Fibroblast of skin of left biceps (primary cell): ENCODE measurements at regions not wholly inside any gene's neighbourhood (a gene's known extent, or its start where the extent isn't known, plus 50 kb on each side); places are given as distances from the start of the nearest gene placed in this dataset.
A peak's percentile ranks its signal among the peaks of the same experiment; 100 is the strongest.

Source experiments
- DNase-seq, 2 experiments: peaks; one replicate each; pipeline ENCODE4 v3.0.0-alpha.2; 2013; ENCODE audit warnings: low read depth in 2 of 2

GRCh38 chr4:155616117-155616516 lies 50.5 kb upstream of the GUCY1A1 start:
- DNase-seq, result no peak

DNA sequence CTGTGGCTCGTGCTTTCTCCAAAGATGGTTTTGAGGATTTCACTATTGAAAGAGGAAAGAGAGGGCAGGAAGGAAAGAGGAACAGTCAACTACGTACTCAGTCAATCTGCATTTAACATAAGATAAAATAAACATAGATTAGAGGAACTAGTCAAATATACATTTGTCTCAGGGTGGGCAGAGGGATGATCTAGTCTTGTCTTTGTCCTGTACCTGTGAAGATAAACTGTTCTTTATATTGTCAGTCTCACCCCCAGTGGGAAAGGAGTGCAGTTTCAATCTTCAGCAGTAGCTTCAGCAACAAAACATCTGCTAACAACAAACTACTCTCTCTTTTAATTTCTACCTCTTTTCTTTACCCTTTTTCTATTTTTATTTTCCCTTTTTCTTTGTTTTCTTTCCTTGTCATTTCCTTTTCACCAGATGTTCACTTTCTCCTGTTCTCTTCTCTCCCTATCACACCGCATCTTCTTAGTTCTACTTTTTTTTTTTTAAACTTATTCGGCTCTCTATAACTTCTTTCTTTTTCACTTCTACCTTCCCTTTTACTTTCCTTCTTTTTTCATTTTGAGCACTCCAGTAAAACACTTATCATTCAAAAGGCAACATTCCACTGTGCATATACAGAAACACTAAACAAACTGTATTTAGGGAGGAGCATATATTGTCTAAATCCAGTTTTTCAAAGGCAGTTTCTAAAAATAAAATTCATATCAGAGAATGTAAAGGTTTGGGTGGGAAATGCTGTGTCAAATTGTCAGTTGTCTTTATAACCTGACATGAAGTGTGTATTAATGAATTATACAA lies 51.4 kb upstream of the GUCY1A1 start:
- DNase-seq, result no peak

DNA sequence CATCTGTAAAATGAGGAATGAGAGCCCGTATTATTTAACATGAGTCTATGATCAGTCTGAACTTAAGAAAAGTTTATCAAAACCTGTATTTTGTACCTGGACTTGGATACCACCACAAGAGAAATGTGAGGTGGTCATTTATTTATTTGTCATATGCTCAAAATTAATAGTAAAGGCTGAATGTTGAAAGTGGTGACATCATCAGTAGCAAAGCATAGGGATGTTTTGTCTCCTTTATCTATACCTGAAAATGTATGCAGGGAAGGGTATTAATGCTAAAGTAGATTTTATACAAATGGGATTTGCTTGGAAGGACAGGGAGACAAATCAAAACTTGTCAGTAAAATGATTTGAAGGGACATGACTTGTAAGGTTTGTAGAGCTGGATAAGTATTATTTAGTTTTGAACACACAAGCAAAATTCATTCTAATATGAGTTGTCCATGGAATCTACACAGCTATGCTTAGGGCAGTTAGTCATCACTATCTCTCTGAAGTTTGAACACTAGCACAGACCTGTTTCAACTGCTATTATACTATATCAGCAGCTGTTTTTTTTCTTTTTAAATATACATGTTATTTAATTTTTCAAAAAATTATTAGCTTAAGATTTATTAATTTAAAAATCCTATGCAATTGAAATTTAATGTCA lies 52.4 kb upstream of the GUCY1A1 start:
- no peak for DNase-seq

DNA sequence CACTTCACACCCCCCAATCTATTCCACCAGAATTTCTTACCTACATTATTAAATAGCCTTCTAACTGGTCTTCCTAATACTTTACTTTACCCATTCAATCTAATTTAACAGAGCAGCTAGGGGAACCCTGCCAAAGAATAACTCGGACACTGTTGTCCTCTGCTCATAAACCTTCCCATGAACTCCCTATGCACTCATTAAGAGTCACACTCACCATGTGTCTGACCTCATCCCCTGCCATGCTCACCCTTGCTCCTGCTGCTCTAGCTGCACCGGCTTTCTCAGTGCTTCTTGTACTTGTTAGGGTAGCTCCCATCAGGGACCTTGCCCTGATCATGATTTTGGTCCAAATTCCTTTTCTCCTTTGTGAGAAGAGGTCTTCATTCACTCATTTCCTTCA lies 54.6 kb upstream of the GUCY1A1 start:
- DNase-seq, result no peak

GRCh38 chr4:155611501-155611900 lies 55.1 kb upstream of the GUCY1A1 start:
- no peak for DNase-seq

- DNase-seq, result no peak
Observed at GRCh38 chr4:155610143-155610542, 56.5 kb upstream of the GUCY1A1 start.

- no peak for DNase-seq
Observed at GRCh38 chr4:155609455-155610059, 57.1 kb upstream of the GUCY1A1 start.

DNA sequence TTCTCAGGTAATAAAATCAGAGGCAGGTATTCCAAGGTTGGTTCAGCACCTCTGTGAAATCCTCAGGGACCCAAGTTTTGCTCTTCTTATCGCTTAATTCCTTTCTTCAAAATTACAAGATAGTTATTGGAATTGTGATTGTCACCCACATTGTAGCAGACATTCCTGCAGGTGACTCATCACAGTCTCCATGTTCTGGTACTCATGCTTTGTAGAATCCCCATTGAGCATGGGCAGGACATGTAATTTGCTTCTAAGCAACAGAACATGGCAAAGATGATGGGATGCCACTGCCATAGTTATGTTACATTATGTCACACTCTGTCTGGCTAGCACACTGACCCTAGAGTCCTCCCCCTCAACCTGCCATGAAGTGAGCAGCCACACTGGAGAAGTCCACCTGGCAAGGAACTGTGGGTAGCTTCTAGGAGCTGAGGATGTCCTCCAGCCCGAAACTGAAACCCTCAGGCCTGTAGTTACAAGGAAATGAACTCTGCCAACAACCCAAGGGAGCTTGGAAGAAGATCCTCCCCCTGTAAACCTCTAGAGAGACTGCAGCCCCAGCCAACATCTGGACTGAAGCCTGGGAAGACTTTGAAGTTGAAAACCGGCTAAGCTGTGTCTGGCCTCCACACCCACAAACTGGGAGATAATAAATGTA lies 58.3 kb upstream of the GUCY1A1 start:
- no peak for DNase-seq

DNA sequence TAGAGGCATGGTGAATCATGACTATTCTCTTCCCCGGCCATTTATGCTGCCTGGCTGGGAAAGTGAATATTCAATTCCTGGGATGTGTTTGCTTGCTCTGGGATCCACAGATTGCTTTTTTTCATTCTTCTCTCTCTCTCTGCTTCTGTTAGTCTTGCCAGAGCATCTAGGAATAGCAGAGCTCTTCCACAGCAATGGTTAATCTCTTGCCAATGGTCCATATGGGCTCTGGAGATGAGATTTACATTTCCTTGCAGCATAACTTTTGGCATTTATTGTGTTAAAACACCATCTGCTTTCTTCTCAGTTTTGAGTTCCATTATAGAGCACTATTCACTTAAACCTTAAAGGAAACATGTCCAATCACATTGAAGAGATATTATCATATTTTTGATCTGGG lies 59.2 kb upstream of the GUCY1A1 start:
- DNase-seq, result no peak

DNA sequence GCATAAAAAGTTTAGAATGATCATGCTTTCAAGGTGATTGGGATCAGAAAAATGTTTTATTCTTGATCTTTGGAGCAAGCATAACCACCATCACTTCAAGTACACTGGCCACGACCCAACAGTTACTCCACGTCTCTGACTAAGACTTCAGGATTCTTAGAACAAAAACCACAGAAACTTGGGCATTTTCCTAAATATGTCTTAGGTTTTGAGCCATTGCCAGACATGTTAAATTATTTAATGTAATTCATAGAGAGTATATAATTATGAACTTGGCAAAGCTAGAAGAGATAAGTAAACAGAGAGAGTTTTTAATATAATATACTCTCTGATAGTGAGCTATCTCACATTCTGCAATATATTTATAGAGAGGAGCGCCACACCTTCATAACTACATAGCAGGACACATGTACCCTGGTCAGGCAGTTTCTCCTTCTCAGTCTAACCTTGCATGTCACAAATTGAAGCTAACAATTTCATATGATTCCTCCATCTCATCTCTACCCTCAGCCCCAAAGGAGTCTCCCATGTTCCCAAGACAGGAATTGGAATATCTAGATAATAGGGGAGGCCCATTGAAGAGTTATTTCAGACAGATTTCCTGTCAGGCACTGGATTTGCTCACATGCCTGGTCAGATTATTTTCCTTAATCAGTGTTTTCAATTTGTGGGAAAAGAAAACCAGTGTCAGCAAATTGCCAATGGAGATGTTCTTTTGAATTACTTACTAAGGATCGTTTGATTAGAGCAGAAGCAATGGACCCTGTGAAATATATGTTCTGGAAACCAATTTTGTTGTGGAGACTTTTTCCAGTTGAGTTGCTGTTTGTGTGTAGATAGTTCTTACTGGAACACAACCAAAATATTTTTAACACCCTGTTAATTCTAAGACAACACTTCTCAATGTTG lies 61.7 kb upstream of the GUCY1A1 start:
- DNase-seq, result peak; percentile 94 to 95

GRCh38 chr4:155603360-155603891 lies 63.2 kb upstream of the GUCY1A1 start:
- DNase-seq, result no peak

DNA sequence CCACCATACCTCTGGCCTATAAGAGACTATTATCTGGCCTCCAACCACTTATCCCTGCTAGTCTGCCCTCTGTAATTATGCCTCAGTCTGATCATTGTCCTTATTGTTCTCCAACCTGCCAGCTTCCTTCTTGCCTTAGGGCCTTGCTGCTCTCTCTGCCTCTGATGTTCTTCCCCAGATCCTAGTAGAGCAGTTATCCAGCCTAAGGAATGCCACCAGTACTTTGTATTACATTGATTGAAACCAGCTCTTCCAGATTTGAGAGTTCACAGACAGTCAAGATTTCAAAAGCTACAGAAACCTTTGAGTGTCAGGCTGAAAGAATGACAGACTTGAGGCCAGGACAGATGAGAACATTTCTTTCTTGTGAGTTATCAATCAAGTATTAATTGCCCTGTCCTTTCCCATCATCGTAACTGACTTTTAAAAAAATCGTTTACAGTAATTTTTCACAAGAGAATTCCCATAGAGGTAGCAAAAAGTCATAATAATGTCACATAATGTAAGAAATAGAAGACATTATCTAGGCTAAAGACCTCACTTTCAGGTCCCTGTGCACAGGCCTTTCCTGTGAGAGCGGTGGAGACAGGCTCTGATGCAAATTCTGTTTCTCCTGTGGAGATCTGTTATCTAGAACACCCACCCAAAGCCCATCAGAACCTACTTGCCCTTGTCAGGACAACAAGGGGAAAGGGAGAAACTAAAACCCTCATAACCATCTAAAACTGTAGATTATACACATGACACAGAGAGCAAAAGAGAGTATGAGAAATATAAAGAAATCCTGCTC lies 64.1 kb upstream of the GUCY1A1 start:
- peak; percentile 55 to 62 for DNase-seq

GRCh38 chr4:155600244-155600643 lies 66.4 kb upstream of the GUCY1A1 start:
- DNase-seq, result no peak

DNA sequence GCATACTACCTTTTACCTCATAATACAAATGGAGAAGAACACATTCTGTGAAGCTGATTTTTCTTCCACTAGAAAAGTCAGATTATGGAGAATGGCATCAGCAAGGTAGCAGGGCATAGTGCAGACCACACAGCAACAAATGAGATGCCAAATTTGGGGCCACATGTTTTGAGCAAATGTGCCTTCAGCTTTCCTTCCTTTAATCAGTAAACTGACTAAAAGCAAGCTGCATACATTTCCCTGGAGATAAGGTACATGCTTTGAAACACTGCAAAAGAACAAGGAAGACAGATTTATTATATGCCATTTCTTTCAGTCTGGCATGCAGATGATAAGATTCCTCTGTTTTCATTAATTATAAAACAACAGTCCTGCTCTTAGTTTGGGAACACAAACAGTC lies 67.1 kb upstream of the GUCY1A1 start:
- DNase-seq, result no peak

DNA sequence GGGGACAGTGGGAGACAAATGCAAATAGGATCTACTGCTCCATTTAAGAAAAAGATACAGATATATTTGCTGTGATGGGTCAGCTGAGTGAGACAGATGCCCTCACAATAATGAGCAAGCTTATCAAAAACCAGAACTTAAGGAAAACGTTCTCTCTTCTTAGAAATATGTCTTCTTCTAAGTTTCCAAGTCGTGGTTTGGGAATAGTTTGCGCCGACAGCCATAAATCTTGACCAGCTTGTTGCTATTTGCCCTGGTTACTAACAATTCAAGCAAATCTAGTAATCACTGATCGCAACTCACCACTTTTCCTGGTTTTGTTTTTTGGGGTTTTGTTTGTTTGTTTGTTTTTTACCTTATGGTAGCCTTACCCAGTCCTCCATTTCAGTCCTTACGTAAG lies 67.6 kb upstream of the GUCY1A1 start:
- no peak for DNase-seq

GRCh38 chr4:155597933-155598451 lies 68.7 kb upstream of the GUCY1A1 start:
- DNase-seq, result peak; percentile 74 to 79

DNA sequence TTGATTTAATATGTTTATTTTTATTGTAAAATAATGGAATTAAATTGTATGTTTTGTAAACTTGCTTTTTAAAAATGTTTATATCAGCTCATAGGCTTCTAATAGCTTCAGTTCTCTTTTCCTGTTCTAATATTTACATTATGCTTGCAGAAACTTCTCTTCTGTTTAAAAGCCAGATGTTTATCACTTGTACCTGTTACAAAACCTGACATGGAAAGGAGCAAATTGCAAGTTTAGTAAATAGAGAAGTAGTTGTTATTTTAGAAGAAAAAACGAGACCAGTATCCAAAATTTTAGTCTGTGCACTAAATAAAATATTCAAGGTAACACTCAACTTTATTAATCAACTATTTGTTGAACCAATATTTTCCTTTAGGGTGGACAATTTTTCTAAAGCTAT lies 69.4 kb upstream of the GUCY1A1 start:
- no peak for DNase-seq

DNA sequence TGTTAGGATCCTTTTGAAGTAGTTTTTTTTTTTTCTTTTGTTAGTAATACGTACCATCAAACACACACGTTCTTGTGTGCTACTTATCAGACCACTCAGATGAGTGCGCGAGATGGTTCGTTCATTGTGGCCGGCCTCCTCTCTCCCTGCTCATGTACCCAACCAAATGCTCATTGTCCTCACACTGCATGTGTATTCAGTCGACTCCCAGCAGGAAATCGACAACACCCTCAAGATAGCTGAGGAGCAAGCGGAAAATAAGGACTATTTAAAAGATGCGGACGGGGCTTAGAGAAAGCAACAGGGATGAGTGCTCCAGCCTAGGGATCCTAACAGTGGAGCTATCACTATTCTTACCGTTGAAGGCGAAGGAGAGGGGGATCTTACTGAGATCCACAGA lies 72.9 kb upstream of the GUCY1A1 start:
- no peak for DNase-seq

- no peak for DNase-seq
Observed at GRCh38 chr4:155592938-155593297, 73.7 kb upstream of the GUCY1A1 start.
